ENCODE measurements at regions not wholly inside any gene's neighbourhood (a gene's known extent, or its start where the extent isn't known, plus 50 kb on each side); places are given as distances from the start of the nearest gene placed in this dataset.

- Mint-ChIP-seq H3K27me3 (ENCODE audit: low read depth) (no peaks in the 10 kb centered on the region), H3K4me3 (no peak overlapping the region), H3K36me3 (ENCODE audit: low read depth) (no peaks in the 10 kb centered on the region), H3K27ac (no peak overlapping the region), H3K4me1 (ENCODE audit: low read depth) (no peaks in the 10 kb centered on the region), H3K9me3 (peaks cover 4% of the 10 kb centered on the region)
- DNase-seq (ENCODE audit: low spot score) = no peak
These were observed 547.4 kb upstream of the IL12A start for GRCh38 chr3:159441279-159441678.

- H3K27me3 Mint-ChIP-seq (ENCODE audit: low read depth) = no peaks in the 10 kb centered on the region
- no peaks in the 10 kb centered on the region for H3K4me1 Mint-ChIP-seq (ENCODE audit: low read depth)
- DNase-seq (ENCODE audit: low spot score) = no peak
- H3K9me3 Mint-ChIP-seq = peaks cover 4% of the 10 kb centered on the region
- no peaks in the 10 kb centered on the region for H3K36me3 Mint-ChIP-seq (ENCODE audit: low read depth)
- H3K4me3 Mint-ChIP-seq = no peak overlapping the region
- H3K27ac Mint-ChIP-seq = no peak overlapping the region
These were observed 545.4 kb upstream of the IL12A start for GRCh38 chr3:159443266-159443665.

DNA sequence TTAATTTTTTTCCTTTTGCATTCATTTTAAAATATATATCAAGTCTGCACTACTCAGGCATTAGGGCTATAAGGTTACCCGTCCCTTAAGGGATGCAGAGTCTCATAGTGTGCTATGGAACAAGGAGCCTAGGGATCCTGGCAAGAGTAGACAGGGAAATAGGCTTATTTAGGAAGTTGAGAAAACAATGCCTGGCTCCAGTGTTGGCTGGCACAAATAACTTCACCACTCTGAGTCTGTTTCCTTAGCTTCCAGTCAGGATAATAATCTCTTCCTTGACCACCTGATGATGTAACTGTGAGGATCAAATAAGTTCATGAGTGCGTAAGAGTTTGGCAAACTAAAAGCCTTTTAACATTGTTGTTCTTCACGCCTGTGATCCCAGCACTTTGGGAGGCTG lies 540.8 kb upstream of the IL12A start:
- Mint-ChIP-seq H3K36me3 (ENCODE audit: low read depth) (no peaks in the 10 kb centered on the region), H3K4me1 (ENCODE audit: low read depth) (no peaks in the 10 kb centered on the region), H3K27ac (no peak overlapping the region), H3K27me3 (ENCODE audit: low read depth) (no peaks in the 10 kb centered on the region), H3K9me3 (no peaks in the 10 kb centered on the region), H3K4me3 (no peak overlapping the region)
- DNase-seq (ENCODE audit: low spot score) = no peak

DNA sequence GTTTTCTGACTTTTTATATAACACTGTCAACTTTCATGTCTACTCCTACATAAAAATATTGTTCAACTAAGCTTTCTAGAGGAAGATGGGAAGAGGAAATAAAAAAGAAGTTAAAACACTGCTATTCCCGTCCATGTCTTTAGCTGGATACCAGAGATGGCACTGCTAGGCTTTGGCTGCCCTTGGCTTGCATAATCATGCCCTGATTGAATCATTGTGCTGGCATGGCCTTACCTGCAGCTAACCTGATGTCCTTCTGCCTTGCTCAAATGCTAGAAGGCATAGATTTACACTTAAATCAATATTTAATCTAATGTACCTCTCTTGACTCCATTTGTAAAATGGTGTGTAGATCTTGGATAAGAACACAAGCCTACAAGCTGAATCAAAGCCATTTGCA lies 539.7 kb upstream of the IL12A start:
- no peaks in the 10 kb centered on the region for H3K36me3 Mint-ChIP-seq (ENCODE audit: low read depth)
- H3K27me3 Mint-ChIP-seq (ENCODE audit: low read depth) = no peaks in the 10 kb centered on the region
- H3K9me3 Mint-ChIP-seq = no peaks in the 10 kb centered on the region
- H3K4me3 Mint-ChIP-seq = no peak overlapping the region
- DNase-seq (ENCODE audit: low spot score) = no peak
- no peak overlapping the region for H3K27ac Mint-ChIP-seq
- no peaks in the 10 kb centered on the region for H3K4me1 Mint-ChIP-seq (ENCODE audit: low read depth)

- H3K9me3 Mint-ChIP-seq = no peaks in the 10 kb centered on the region
- H3K4me1 Mint-ChIP-seq (ENCODE audit: low read depth) = no peaks in the 10 kb centered on the region
- H3K27ac Mint-ChIP-seq = no peak overlapping the region
- no peaks in the 10 kb centered on the region for H3K27me3 Mint-ChIP-seq (ENCODE audit: low read depth)
- no peak overlapping the region for H3K4me3 Mint-ChIP-seq
- no peak for DNase-seq (ENCODE audit: low spot score)
- H3K36me3 Mint-ChIP-seq (ENCODE audit: low read depth) = no peaks in the 10 kb centered on the region
These were observed 537.6 kb upstream of the IL12A start for GRCh38 chr3:159451067-159451466.

DNA sequence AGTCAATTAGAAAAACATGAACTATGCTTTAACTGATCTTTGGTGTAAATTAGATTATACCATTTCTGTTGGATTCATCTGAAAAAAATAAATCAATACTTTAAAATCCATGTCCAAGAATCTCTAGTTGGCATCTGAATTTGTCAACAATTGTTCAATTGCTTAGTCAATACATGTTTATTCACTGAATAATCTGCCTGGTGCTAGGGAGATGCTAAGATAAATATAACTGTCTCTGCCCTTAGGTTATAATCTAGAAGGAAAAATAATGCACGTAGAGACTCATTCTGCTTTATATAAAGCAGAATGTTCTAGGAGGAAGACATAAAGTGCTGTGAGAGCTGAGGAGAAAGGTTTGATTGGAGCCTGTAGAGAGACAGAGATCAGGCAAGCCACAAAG lies 537.2 kb upstream of the IL12A start:
- H3K36me3 Mint-ChIP-seq (ENCODE audit: low read depth) = no peaks in the 10 kb centered on the region
- no peak overlapping the region for H3K27ac Mint-ChIP-seq
- no peaks in the 10 kb centered on the region for H3K27me3 Mint-ChIP-seq (ENCODE audit: low read depth)
- no peaks in the 10 kb centered on the region for H3K9me3 Mint-ChIP-seq
- H3K4me1 Mint-ChIP-seq (ENCODE audit: low read depth) = no peaks in the 10 kb centered on the region
- DNase-seq (ENCODE audit: low spot score) = no peak
- H3K4me3 Mint-ChIP-seq = no peak overlapping the region

- no peak for DNase-seq (ENCODE audit: low spot score)
- H3K4me1 Mint-ChIP-seq (ENCODE audit: low read depth) = no peaks in the 10 kb centered on the region
- H3K9me3 Mint-ChIP-seq = no peaks in the 10 kb centered on the region
- no peak overlapping the region for H3K4me3 Mint-ChIP-seq
- H3K27ac Mint-ChIP-seq = no peak overlapping the region
- no peaks in the 10 kb centered on the region for H3K36me3 Mint-ChIP-seq (ENCODE audit: low read depth)
- H3K27me3 Mint-ChIP-seq (ENCODE audit: low read depth) = no peaks in the 10 kb centered on the region
These were observed 535.6 kb upstream of the IL12A start for GRCh38 chr3:159453036-159453435.

DNA sequence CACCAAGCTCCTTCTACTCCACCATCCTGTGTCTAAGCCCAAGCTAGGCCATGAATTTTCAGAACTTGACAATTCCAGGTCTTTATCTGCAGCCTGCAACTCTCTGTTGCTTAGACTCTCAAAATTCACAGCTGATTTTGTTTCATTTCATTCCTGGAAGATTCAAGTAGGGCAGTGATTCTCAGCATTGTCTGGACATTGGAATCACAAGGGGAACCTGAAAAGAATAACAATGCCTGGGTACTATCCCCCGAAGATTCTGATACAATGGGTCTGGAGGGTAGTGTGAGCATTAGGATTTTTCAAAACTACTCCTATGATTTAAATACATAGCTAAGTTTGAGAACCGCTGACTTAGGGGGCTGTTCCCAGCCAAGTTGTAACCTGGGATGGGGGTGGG lies 534.7 kb upstream of the IL12A start:
- Mint-ChIP-seq H3K4me1 (ENCODE audit: low read depth) (no peaks in the 10 kb centered on the region), H3K27me3 (ENCODE audit: low read depth) (no peaks in the 10 kb centered on the region), H3K36me3 (ENCODE audit: low read depth) (no peaks in the 10 kb centered on the region), H3K9me3 (no peaks in the 10 kb centered on the region), H3K27ac (no peak overlapping the region), H3K4me3 (no peak overlapping the region)
- DNase-seq (ENCODE audit: low spot score) = no peak

DNA sequence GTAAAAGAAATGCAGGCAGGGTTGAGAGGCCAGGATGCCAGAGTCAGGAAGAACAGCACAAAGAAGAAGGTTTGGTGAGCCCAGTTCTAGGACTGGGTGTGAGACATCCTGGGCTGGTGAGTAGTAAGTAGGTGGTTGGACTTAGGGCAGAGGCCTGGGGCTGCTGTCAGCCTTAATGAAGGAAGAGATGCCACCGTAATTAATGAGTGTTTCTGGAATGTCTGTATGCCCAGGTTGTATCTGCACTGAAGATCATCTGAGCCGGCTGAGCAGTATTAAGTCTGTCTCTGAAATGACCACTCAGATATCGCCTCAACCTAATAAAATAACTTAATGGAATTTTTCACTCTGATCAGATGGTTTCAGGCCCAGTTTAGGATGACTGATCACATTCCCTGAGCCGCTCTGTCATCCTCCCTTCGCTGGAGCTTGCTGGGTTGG lies 532.9 kb upstream of the IL12A start:
- Mint-ChIP-seq H3K9me3 (no peaks in the 10 kb centered on the region), H3K27me3 (ENCODE audit: low read depth) (no peaks in the 10 kb centered on the region), H3K4me1 (ENCODE audit: low read depth) (no peaks in the 10 kb centered on the region), H3K27ac (no peak overlapping the region), H3K36me3 (ENCODE audit: low read depth) (no peaks in the 10 kb centered on the region), H3K4me3 (no peak overlapping the region)
- no peak for DNase-seq (ENCODE audit: low spot score)

DNA sequence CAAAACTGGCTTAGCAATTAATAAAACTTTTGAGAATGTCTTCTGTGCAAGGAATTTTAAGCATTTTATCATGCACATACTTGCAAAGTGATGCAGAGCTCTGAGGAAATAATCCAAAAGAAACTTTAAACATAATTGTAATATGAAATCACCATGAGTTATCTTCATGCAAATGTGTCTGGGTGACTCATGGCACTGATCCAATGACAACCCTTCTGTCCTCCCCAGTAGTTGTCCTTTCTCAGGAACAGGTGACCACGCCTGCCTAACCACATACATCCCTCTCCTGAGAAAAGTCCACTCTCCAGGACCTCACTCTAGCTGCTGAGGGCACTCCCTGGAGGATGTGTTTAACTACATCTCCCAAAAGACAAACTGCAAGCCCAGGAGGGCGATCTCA lies 530.6 kb upstream of the IL12A start:
- H3K27ac Mint-ChIP-seq = no peak overlapping the region
- no peaks in the 10 kb centered on the region for H3K36me3 Mint-ChIP-seq (ENCODE audit: low read depth)
- no peak overlapping the region for H3K4me3 Mint-ChIP-seq
- no peaks in the 10 kb centered on the region for H3K9me3 Mint-ChIP-seq
- DNase-seq (ENCODE audit: low spot score) = no peak
- H3K27me3 Mint-ChIP-seq (ENCODE audit: low read depth) = no peaks in the 10 kb centered on the region
- no peaks in the 10 kb centered on the region for H3K4me1 Mint-ChIP-seq (ENCODE audit: low read depth)

DNA sequence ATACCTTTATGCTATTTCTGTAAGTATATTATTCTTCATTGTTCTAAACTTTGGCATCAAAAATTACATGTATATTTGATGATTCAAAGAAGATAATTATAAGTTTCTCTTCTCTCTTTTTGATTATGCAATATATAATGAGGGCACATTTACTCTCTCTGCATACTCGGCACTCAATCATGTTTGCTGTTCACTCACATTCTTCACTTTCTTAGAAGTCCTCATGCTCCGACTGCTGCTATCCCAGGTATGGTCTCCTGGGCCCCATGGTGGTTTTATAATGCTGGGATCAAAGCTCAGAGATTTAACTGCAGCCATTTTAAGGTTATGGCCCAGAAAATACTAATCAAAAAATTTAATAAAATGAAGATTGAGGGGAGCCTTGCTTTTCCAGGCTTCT lies 529.7 kb upstream of the IL12A start:
- Mint-ChIP-seq H3K36me3 (ENCODE audit: low read depth) (no peaks in the 10 kb centered on the region), H3K27me3 (ENCODE audit: low read depth) (no peaks in the 10 kb centered on the region), H3K4me1 (ENCODE audit: low read depth) (no peaks in the 10 kb centered on the region), H3K27ac (no peak overlapping the region), H3K9me3 (no peaks in the 10 kb centered on the region), H3K4me3 (no peak overlapping the region)
- no peak for DNase-seq (ENCODE audit: low spot score)

GRCh38 chr3:159472611-159473010 lies 516.0 kb upstream of the IL12A start:
- no peak for DNase-seq (ENCODE audit: low spot score)
- Mint-ChIP-seq H3K4me1 (ENCODE audit: low read depth) (no peaks in the 10 kb centered on the region), H3K9me3 (no peaks in the 10 kb centered on the region), H3K4me3 (no peak overlapping the region), H3K27ac (no peak overlapping the region), H3K36me3 (ENCODE audit: low read depth) (no peaks in the 10 kb centered on the region), H3K27me3 (ENCODE audit: low read depth) (no peaks in the 10 kb centered on the region)

DNA sequence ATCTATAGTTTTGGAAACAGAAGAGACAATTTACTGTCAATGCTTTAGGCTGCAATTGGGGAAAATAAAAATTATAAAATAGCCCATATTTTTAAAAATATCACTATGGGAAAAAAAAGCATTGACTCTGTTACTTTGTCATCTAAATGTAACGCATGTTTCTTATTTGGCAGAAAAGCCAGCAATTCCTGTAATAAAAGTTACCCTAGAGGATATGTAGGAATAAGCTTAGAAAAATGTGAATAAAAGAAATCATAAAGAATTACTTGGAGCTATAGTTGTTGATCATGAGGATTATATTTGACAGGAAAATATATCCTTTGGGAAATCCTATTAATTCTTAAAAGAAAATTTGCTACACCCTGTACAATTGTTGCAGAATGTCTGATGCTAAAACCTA lies 515.4 kb upstream of the IL12A start:
- H3K4me3 Mint-ChIP-seq = no peak overlapping the region
- no peaks in the 10 kb centered on the region for H3K27me3 Mint-ChIP-seq (ENCODE audit: low read depth)
- H3K27ac Mint-ChIP-seq = no peak overlapping the region
- no peaks in the 10 kb centered on the region for H3K36me3 Mint-ChIP-seq (ENCODE audit: low read depth)
- no peaks in the 10 kb centered on the region for H3K4me1 Mint-ChIP-seq (ENCODE audit: low read depth)
- H3K9me3 Mint-ChIP-seq = peaks cover 1% of the 10 kb centered on the region
- no peak for DNase-seq (ENCODE audit: low spot score)

GRCh38 chr3:159480046-159480445 lies 508.6 kb upstream of the IL12A start:
- H3K9me3 Mint-ChIP-seq = peaks cover 3% of the 10 kb centered on the region
- H3K36me3 Mint-ChIP-seq (ENCODE audit: low read depth) = no peaks in the 10 kb centered on the region
- H3K27me3 Mint-ChIP-seq (ENCODE audit: low read depth) = no peaks in the 10 kb centered on the region
- H3K4me1 Mint-ChIP-seq (ENCODE audit: low read depth) = no peaks in the 10 kb centered on the region
- H3K4me3 Mint-ChIP-seq = no peak overlapping the region
- no peak for DNase-seq (ENCODE audit: low spot score)
- H3K27ac Mint-ChIP-seq = no peak overlapping the region

DNA sequence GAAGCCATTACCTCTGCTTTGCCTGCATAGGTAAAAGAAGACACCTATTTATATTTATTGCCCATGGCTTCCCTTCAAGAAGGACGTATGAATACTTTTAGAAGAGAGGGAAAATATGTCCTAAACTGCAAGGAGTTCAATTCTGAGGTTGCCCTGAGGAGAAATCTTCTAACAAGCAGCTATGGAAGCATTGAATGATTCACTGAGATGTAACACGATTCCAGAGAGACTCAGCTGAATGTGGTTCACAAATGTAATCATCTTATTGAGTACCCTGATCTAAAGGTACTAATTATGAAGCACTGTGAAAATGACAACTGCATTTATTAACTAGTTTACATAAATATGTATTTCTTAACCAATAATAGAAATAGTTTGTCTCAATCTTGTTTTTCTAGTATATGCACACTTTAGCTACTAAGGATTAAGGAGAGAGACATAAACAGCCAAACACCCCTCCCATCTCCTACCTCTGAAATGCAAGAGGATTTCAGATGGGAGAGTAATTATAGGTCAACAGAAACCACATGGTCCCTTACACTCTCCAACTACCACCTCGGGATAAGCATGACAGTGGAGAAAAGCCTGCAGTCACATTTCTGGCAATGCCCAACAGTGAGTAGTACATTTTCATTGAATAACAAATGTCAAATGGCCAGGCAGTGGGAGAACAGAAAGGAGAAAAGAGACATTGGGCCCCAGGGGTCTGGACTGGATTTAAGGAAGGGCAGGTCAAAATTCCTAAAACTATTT lies 506.2 kb upstream of the IL12A start:
- H3K27me3 Mint-ChIP-seq (ENCODE audit: low read depth) = no peaks in the 10 kb centered on the region
- DNase-seq (ENCODE audit: low spot score) = no peak
- H3K9me3 Mint-ChIP-seq = peaks cover 3% of the 10 kb centered on the region
- H3K27ac Mint-ChIP-seq = no peak overlapping the region
- no peaks in the 10 kb centered on the region for H3K36me3 Mint-ChIP-seq (ENCODE audit: low read depth)
- H3K4me1 Mint-ChIP-seq (ENCODE audit: low read depth) = no peaks in the 10 kb centered on the region
- H3K4me3 Mint-ChIP-seq = no peak overlapping the region

All from T-helper 2 cell treated with Interferon-gamma antibody and Interleukin-4, amounts not matched to agents 5 μg/mL and 100 μg/mL, for 36 hours (primary cell).